ENCODE measurements at regions not wholly inside any gene's neighbourhood (a gene's known extent, or its start where the extent isn't known, plus 50 kb on each side); places are given as distances from the start of the nearest gene placed in this dataset.

- no peak for DNase-seq (ENCODE audit: low read depth in 2 of 2)
These were observed 92.1 kb upstream of the IL12B start for GRCh38 chr5:159422361-159422760.

- no peak for DNase-seq (ENCODE audit: low read depth in 2 of 2)
These were observed 92.6 kb upstream of the IL12B start for GRCh38 chr5:159422910-159423309.

GRCh38 chr5:159424123-159424522 is 93.8 kb upstream of the IL12B start:
- DNase-seq (ENCODE audit: low read depth in 2 of 2), result no peak

GRCh38 chr5:159426694-159427093 is 96.4 kb upstream of the IL12B start:
- no peak for DNase-seq (ENCODE audit: low read depth in 2 of 2)

- DNase-seq (ENCODE audit: low read depth in 2 of 2), result no peak
These were observed 97.1 kb upstream of the IL12B start for GRCh38 chr5:159427180-159428012.

GRCh38 chr5:159430361-159431012 is 100.2 kb upstream of the IL12B start:
- DNase-seq (ENCODE audit: low read depth in 2 of 2), result no peak

- DNase-seq (ENCODE audit: low read depth in 2 of 2), result no peak
These were observed 105.6 kb upstream of the IL12B start for GRCh38 chr5:159435855-159436254.

- DNase-seq (ENCODE audit: low read depth in 2 of 2), result no peak
These were observed 107.8 kb upstream of the IL12B start for GRCh38 chr5:159438092-159438491.

GRCh38 chr5:159439002-159439401 is 108.7 kb upstream of the IL12B start:
- DNase-seq (ENCODE audit: low read depth in 2 of 2), result no peak

- no peak for DNase-seq (ENCODE audit: low read depth in 2 of 2)
These were observed 109.9 kb upstream of the IL12B start for GRCh38 chr5:159440235-159440634.

- no peak for DNase-seq (ENCODE audit: low read depth in 2 of 2)
These were observed 110.7 kb upstream of the IL12B start for GRCh38 chr5:159440968-159441367.

- DNase-seq (ENCODE audit: low read depth in 2 of 2), result no peak
These were observed 111.2 kb upstream of the IL12B start for GRCh38 chr5:159441441-159441840.

GRCh38 chr5:159442206-159442850 is 112.0 kb upstream of the IL12B start:
- no peak for DNase-seq (ENCODE audit: low read depth in 2 of 2)

GRCh38 chr5:159444441-159445082 is 114.3 kb upstream of the IL12B start:
- DNase-seq (ENCODE audit: low read depth in 2 of 2), result no peak

- no peak for DNase-seq (ENCODE audit: low read depth in 2 of 2)
These were observed 116.8 kb upstream of the IL12B start for GRCh38 chr5:159447116-159447515.

- DNase-seq (ENCODE audit: low read depth in 2 of 2), result no peak
These were observed 118.6 kb upstream of the IL12B start for GRCh38 chr5:159448841-159449407.

- no peak for DNase-seq (ENCODE audit: low read depth in 2 of 2)
These were observed 119.6 kb upstream of the IL12B start for GRCh38 chr5:159449925-159450324.

GRCh38 chr5:159450417-159450816 is 120.1 kb upstream of the IL12B start:
- no peak for DNase-seq (ENCODE audit: low read depth in 2 of 2)

- no peak for DNase-seq (ENCODE audit: low read depth in 2 of 2)
These were observed 121.1 kb upstream of the IL12B start for GRCh38 chr5:159451197-159452052.

GRCh38 chr5:159452480-159453167 is 122.3 kb upstream of the IL12B start:
- DNase-seq (ENCODE audit: low read depth in 2 of 2), result no peak
